ENCODE measurements at regions not wholly inside any gene's neighbourhood (a gene's known extent, or its start where the extent isn't known, plus 50 kb on each side); places are given as distances from the start of the nearest gene placed in this dataset.

- no peaks in the 10 kb centered on the region for H3K4me1 ChIP-seq (ENCODE audit: insufficient read depth, low read length)
- no peak for DNase-seq
- no peak overlapping the region for H3K56ac ChIP-seq (ENCODE audit: insufficient read length, low read depth, low read length)
- H3K79me1 ChIP-seq (ENCODE audit: insufficient read depth, low read depth, low read length, poor library complexity, severe bottlenecking) = no peaks in the 10 kb centered on the region
- no peak overlapping the region for H3K27ac ChIP-seq (ENCODE audit: insufficient read length, low read depth, low read length)
- no peak overlapping the region for H2BK15ac ChIP-seq (ENCODE audit: low read depth, low read length)
- H2BK20ac ChIP-seq (ENCODE audit: low read depth, low read length, poor library complexity, severe bottlenecking) = no peak overlapping the region
- no peak overlapping the region for H3K23ac ChIP-seq (ENCODE audit: insufficient read length, low read depth, low read length)
- Mint-ChIP-seq H3K27ac (no peak overlapping the region), H3K36me3 (ENCODE audit: insufficient read depth in 1 of 3, low read depth in 3 of 3) (no peaks in the 10 kb centered on the region), H3K27me3 (ENCODE audit: low read depth) (no peaks in the 10 kb centered on the region), H3K4me3 (no peak overlapping the region), H3K9me3 (no peaks in the 10 kb centered on the region; a peak in 1 of 5 replicates), H3K4me1 (peaks cover 0 to 4% of the 10 kb centered on the region in 2 experiments; a peak in 2 of 4 replicates)
- no peak overlapping the region for H3K18ac ChIP-seq (ENCODE audit: insufficient read length, low read depth, low read length)
- H3K23me2 ChIP-seq (ENCODE audit: insufficient read length, low read depth, low read length, poor library complexity, severe bottlenecking) = no peaks in the 10 kb centered on the region
- H4K5ac ChIP-seq (ENCODE audit: insufficient read length, low read depth, low read length) = no peak overlapping the region
- H3K4me2 ChIP-seq (ENCODE audit: insufficient read depth, insufficient read length, low read length) = no peak overlapping the region
- H3K4ac ChIP-seq (ENCODE audit: low read depth, low read length) = no peak overlapping the region
- H3K9ac ChIP-seq (ENCODE audit: extremely low read depth, insufficient read length, low read length) = no peak overlapping the region
- no peaks in the 10 kb centered on the region for H4K20me1 ChIP-seq (ENCODE audit: control insufficient read depth, insufficient read depth, insufficient read length)
- H4K91ac ChIP-seq (ENCODE audit: insufficient read length, low read depth, low read length) = no peak overlapping the region
- no peak overlapping the region for H2AFZ ChIP-seq (ENCODE audit: low read length)
- no peak overlapping the region for H2AK5ac ChIP-seq (ENCODE audit: insufficient read length, low read length)
- H2BK5ac ChIP-seq (ENCODE audit: insufficient read length, low read length) = no peak overlapping the region
- H3K79me2 ChIP-seq (ENCODE audit: insufficient read depth, low read length) = no peaks in the 10 kb centered on the region
- TF ChIP-seq CTCF (conservative IDR thresholded peaks at IDR 0.05) = no peak
- no peak overlapping the region for H4K8ac ChIP-seq (replicated peaks; ENCODE audit: insufficient read length, low read depth, low read length)
- no peak overlapping the region for H2BK120ac ChIP-seq (ENCODE audit: low read depth, low read length, poor library complexity, severe bottlenecking)
- no peaks in the 10 kb centered on the region for H3K9me3 ChIP-seq (ENCODE audit: control insufficient read depth, low read depth, low read length)
- no peak overlapping the region for H3K14ac ChIP-seq (ENCODE audit: insufficient read depth, low read length)
- no peak overlapping the region for H2BK12ac ChIP-seq (ENCODE audit: insufficient read length, low read depth, low read length)
- H3T11ph ChIP-seq (ENCODE audit: low read length) = no peak overlapping the region
- H3K27me3 ChIP-seq (ENCODE audit: insufficient read depth, low read length) = no peaks in the 10 kb centered on the region
Measured at GRCh38 chr11:96778272-96778671, 388.5 kb downstream of the JRKL start.
